Spinal cord (tissue), 9 donors: ENCODE measurements at regions not wholly inside any gene's neighbourhood (a gene's known extent, or its start where the extent isn't known, plus 50 kb on each side); places are given as distances from the start of the nearest gene placed in this dataset.
A peak's percentile ranks its signal among the peaks of the same experiment; 100 is the strongest.
"Not testable (repeated sequence)": the region's sequence is repeated elsewhere in the genome, so short reads cannot be mapped to it uniquely, and the experiment has no call there.

Source experiments
- DNase-seq, 6 donors: peaks; one replicate each; pipeline versions ENCODE4 v3.0.0 to v3.0.0-alpha.2; 2013 to 2015; ENCODE audit warnings: low spot score in 6 of 6, low read depth in 4 of 6
- H3K27ac ChIP-seq: one replicate; pipeline ENCODE4 v1.5.1; 2013; ENCODE audit warnings: low read depth, low read length, control low read depth
- H3K27me3 ChIP-seq: one replicate; pipeline ENCODE4 v1.6.1; 2013; ENCODE audit warnings: low read length; ENCODE audit not compliant: control insufficient read depth, insufficient read depth
- H3K36me3 ChIP-seq: one replicate; pipeline ENCODE4 v1.6.1; 2013; ENCODE audit warnings: low read length; ENCODE audit not compliant: control insufficient read depth, insufficient read depth
- H3K4me1 ChIP-seq: one replicate; pipeline ENCODE4 v1.6.1; 2013; ENCODE audit warnings: low read length; ENCODE audit not compliant: control insufficient read depth, insufficient read depth
- H3K4me3 ChIP-seq: one replicate; pipeline ENCODE4 v1.5.1; 2013; ENCODE audit warnings: low read depth, low read length, control low read depth
- H3K9me3 ChIP-seq: one replicate; pipeline ENCODE4 v1.6.1; 2013; ENCODE audit warnings: low read length; ENCODE audit not compliant: control insufficient read depth, insufficient read depth
- WGBS: methylation state at CpG from one replicate; pipeline ENCODE4 v1.1.5; 2013; ENCODE audit warnings: missing lambda C conversion rate; ENCODE audit not compliant: insufficient coverage; 5-methylcytosine and 5-hydroxymethylcytosine counted together
- donor health status: healthy.

DNA sequence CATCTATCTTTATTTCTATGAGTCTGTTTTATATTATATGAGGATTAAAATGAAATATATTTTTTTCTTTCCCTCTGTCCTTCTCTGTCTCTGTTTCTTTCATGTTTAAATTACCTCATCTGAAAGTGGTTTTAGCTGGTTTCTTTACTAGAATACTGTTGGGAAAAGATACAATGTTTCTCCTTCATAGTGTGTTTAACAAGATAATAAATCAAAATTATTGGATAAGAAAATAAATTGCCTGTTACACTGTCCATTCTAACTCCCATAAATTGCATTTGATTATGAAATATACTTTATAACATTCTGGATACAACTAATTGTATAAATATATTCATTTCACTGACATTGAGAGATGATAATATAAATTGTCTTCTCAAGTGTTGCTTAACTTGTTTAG is 1168.0 kb downstream of the PLA2G4A start:
- no peak for DNase-seq
- H3K36me3 ChIP-seq = no peaks in the 10 kb centered on the region
- H3K27me3 ChIP-seq = no peaks in the 10 kb centered on the region
- H3K4me1 ChIP-seq = no peaks in the 10 kb centered on the region
- no peak overlapping the region for H3K4me3 ChIP-seq
- H3K9me3 ChIP-seq = no peaks in the 10 kb centered on the region
- H3K27ac ChIP-seq = no peak overlapping the region

DNA sequence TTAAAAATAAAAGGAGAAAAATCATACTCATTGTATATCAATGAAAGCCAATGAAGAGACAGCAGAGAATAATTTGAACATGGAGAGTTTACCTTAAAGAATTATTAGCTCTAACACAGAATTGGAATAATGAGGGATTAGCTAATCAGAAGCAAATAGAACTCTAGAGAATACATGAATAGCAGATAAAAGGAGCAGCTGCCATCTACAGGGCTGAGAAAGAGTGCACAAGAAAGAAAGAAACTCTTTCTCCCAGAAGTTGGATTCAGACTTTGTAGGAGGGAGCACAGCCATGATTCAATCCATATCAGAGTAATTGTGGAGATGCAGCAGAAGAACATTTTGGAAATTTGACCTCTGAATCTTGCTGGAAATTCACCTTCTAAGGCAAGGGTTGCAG is 1171.2 kb downstream of the PLA2G4A start:
- H3K27me3 ChIP-seq = no peaks in the 10 kb centered on the region
- H3K27ac ChIP-seq = no peak overlapping the region
- DNase-seq = no peak
- H3K4me1 ChIP-seq = no peaks in the 10 kb centered on the region
- H3K36me3 ChIP-seq = no peaks in the 10 kb centered on the region
- no peak overlapping the region for H3K4me3 ChIP-seq
- no peaks in the 10 kb centered on the region for H3K9me3 ChIP-seq

DNA sequence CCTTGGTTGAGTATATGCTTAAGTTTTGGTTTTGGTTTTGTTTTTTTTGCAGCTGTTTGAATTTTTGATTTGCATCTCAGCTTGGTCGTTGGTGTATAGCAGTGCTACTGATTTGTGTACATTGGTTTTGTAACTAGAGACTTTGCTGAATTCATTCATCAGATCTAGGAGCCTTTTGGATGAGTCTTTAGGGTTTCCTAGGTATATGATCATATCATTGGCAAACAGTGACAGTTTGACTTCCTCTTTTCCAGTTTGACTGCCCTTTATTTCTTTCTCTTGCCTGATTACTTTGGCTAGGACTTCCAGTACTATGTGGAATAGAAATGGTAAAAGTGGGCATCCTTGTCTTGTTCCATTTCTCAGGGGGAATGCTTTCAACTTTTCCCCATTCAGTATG is 1174.9 kb downstream of the PLA2G4A start:
- not testable (repeated sequence) for H3K36me3 ChIP-seq, H3K4me1 ChIP-seq, DNase-seq, H3K4me3 ChIP-seq, H3K9me3 ChIP-seq, H3K27ac ChIP-seq, H3K27me3 ChIP-seq
- WGBS = no CpG with 5 or more reads among the region's 1 CpG

DNA sequence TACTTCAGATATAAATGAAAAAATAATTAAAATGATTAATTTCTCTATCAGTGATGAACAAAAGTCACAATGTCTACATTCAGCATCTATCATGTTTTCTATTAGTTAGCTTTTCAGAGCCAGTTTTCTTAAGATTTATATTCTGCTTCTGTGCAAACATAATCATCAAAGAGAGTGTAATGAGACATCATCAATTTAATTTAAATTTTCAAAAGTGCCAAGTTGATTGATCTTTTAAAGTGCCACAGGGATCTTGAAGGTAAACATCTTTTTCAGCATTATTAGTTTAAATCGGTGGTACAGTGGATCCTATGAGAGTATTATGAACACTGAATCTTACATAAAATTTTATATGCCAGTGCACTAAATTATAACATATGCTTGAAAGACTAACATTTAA is 1176.1 kb downstream of the PLA2G4A start:
- DNase-seq = peak in 1 of 6 donors; percentile 55
- no CpG with 5 or more reads among the region's 1 CpG for WGBS
- Histone ChIP-seq H3K36me3 (no peaks in the 10 kb centered on the region), H3K27me3 (no peaks in the 10 kb centered on the region), H3K4me3 (no peak overlapping the region), H3K4me1 (no peaks in the 10 kb centered on the region), H3K9me3 (no peaks in the 10 kb centered on the region), H3K27ac (no peak overlapping the region)

DNA sequence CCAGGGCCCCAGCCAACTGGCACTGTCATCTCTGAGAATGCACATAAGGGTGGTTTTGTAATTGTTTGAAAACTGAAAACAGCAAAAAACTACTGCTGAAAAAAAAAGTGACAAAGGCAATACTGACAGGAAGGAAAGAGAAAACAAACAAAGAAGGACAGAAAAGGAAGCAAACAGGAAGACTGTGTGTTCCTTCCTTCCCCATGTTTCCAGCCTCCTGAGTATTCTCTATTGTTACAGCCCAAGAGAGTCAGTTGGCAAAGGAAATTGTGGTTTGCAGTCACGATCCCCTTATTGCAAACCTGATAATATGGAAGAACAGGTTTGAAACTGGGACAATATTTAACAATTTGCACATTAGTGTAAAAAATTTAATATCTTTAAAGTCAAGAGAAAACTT is 1177.6 kb downstream of the PLA2G4A start:
- no CpG with 5 or more reads among the region's 1 CpG for WGBS
- Histone ChIP-seq H3K9me3 (no peaks in the 10 kb centered on the region), H3K4me3 (no peak overlapping the region), H3K36me3 (no peaks in the 10 kb centered on the region), H3K27me3 (no peaks in the 10 kb centered on the region), H3K4me1 (no peaks in the 10 kb centered on the region), H3K27ac (no peak overlapping the region)
- DNase-seq = no peak

DNA sequence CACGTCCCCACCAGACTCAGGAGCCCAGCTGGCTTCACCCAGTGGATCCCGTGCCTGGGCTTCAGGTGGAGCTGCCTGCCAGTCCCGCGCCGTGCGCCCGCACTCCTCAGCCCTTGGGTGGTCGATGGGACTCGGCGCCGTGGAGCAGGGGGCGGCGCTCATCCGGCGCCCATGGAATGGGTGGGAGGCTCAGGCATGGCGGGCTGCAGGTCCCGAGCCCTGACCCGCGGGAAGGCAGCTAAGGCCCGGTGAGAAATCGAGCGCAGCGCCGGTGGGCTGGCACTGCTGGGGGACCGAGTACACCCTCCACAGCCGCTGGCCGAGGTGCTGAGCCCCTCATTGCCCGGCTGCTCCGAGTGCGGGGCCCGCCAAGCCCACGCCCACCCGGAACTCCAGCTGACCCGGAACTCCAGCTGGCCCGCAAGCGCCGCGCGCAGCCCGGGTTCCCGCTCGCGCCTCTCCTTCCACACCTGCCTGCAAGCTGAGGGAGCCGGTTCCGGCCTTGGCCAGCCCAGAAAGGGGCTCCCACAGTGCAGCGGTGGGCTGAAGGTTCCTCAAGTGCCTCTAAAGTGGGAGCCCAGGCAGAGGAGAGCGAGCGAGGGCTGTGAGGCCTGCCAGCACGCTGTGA is 1184.6 kb downstream of the PLA2G4A start:
- not testable (repeated sequence) for H3K36me3 ChIP-seq, H3K4me3 ChIP-seq, H3K27ac ChIP-seq, H3K9me3 ChIP-seq, H3K4me1 ChIP-seq, H3K27me3 ChIP-seq, DNase-seq
- 98% methylated on average over 49 of the region's 49 CpGs for WGBS

DNA sequence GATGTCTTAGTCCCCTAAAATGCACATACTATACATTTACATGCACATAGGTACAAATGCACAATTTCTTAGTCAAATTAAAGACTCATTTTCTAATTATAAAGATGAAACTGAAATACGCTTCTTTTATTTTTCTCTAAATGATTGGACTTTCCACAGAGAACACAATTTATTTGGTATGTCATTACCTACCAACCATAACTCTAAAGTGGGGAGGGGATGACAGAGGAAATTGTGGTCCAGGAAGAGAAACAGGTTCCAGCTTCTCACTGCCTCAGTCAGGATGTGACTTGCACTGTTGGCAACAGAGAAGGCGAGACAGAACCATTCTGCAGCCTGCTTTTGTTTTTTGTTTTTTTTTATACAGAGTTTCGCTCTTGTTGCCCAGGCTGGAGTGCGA is 1189.2 kb downstream of the PLA2G4A start:
- Histone ChIP-seq H3K27me3 (no peaks in the 10 kb centered on the region), H3K36me3 (no peaks in the 10 kb centered on the region), H3K9me3 (no peaks in the 10 kb centered on the region), H3K4me1 (no peaks in the 10 kb centered on the region), H3K27ac (no peak overlapping the region), H3K4me3 (no peak overlapping the region)
- 80% methylated on average over 1 of the region's 4 CpGs for WGBS
- DNase-seq = no peak

DNA sequence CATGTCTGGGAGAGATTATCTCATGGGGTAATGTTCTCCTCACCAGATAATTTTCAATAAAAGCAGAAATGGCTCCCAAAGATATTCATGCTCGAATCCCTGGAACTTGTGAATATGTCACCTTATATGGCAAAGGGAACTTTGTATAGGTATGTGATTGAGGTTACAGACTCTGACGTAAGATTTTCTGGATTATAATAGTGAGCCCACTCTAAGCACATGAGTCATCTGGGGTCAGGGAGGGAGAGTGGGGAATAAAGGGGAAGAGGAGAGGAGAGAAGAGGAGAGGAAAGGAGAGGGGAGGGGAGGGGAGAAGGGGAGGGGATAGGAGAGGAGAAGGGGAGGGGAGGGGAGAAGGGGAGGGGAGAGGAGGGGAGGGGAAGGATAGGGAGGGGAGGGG is 1193.9 kb downstream of the PLA2G4A start:
- no peaks in the 10 kb centered on the region for H3K36me3 ChIP-seq
- no peaks in the 10 kb centered on the region for H3K27me3 ChIP-seq
- H3K9me3 ChIP-seq = no peaks in the 10 kb centered on the region
- no peak overlapping the region for H3K27ac ChIP-seq
- no peak for DNase-seq
- no peak overlapping the region for H3K4me3 ChIP-seq
- no CpG with 5 or more reads among the region's 2 CpGs for whole genome bisulfite sequencing
- H3K4me1 ChIP-seq = no peaks in the 10 kb centered on the region

DNA sequence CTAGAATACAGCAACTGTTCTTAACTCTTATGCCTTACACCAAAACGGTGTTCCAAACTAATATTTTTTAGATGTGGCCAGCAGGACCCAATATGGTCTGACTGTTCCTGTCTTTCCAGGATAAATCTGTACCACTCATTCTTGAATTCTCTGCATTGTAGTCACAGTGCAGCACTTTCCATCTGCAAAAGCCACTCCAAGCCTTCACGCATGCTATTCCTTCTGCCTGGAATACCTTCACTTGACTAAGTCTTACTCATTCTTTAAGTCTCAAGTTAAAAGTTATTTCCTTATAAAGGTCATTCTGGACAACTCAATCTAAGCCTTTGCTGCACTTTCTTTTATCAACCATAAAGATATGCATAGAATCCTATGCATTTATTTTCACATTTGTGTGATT is 1194.5 kb downstream of the PLA2G4A start:
- no peak for DNase-seq
- H3K27me3 ChIP-seq = no peaks in the 10 kb centered on the region
- no peaks in the 10 kb centered on the region for H3K36me3 ChIP-seq
- 90% methylated on average over 2 of the region's 2 CpGs for WGBS
- H3K4me3 ChIP-seq = no peak overlapping the region
- no peak overlapping the region for H3K27ac ChIP-seq
- no peaks in the 10 kb centered on the region for H3K9me3 ChIP-seq
- H3K4me1 ChIP-seq = no peaks in the 10 kb centered on the region

DNA sequence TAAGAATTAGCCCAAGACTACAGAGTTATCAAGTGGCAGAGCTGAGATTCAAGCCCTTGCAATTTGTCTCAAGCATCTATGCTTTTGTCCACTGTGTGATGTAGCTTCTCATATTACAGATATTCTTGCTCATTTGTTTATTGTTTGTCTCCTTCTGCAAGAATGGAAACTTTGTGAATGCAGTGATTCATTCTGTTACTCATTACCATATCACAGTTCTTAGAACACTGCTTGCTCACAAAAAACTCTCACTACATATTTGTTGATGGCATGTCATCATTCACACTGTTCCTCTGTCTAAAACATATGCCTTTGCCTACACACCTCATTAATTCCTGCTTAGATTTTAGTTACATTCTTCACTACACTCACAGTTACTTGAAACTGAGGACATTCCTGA is 1198.9 kb downstream of the PLA2G4A start:
- Histone ChIP-seq H3K36me3 (no peaks in the 10 kb centered on the region), H3K27ac (peak overlapping the region; percentile 64), H3K27me3 (no peaks in the 10 kb centered on the region), H3K4me1 (no peaks in the 10 kb centered on the region), H3K9me3 (no peaks in the 10 kb centered on the region), H3K4me3 (no peak overlapping the region)
- DNase-seq = peak in 2 of 6 donors; percentile 2 to 22
